H1 (cell line): ENCODE measurements at regions not wholly inside any gene's neighbourhood (a gene's known extent, or its start where the extent isn't known, plus 50 kb on each side); places are given as distances from the start of the nearest gene placed in this dataset.

Experiments used
- CTCF ChIP-seq, 3 experiments: IDR thresholded peaks; 1 replicate in 2 of 3; 2 replicates in 1 of 3; pipeline versions ENCODE4 v1.5.1 to v1.6.1; 2011; ENCODE audit warnings: low read length in 3 of 3, mild to moderate bottlenecking in 3 of 3, inconsistent platforms in 2 of 3, low read depth in 1 of 3, moderate library complexity in 1 of 3; ENCODE audit not compliant: insufficient read depth in 1 of 3; ENCODE audit errors: control extremely low read depth in 1 of 3
- EP300 ChIP-seq, 2 experiments: IDR thresholded peaks; 1 replicate in 1 of 2; 2 replicates in 1 of 2; pipeline ENCODE4 v1.6.1; 2011 to 2012; ENCODE audit warnings: low read depth in 2 of 2, low read length in 2 of 2, mild to moderate bottlenecking in 2 of 2, borderline replicate concordance in 1 of 2, inconsistent platforms in 1 of 2, moderate library complexity in 1 of 2
- EZH2 ChIP-seq: fragments of 200-600 bp; sonication (generic); IDR thresholded peaks from 2 replicates; pipeline ENCODE4 v1.7.1; 2012; ENCODE audit warnings: low read depth, mild to moderate bottlenecking, moderate library complexity, low read length, inconsistent platforms; ENCODE audit not compliant: severe bottlenecking
- POLR2A ChIP-seq, 2 experiments: IDR thresholded peaks; 1 replicate in 1 of 2; 2 replicates in 1 of 2; pipeline ENCODE4 v1.6.1; 2011; ENCODE audit warnings: low read depth in 2 of 2, low read length in 2 of 2, mild to moderate bottlenecking in 2 of 2; ENCODE audit errors: control extremely low read depth in 1 of 2
- TBP ChIP-seq: IDR thresholded peaks from 2 replicates; pipeline ENCODE4 v1.6.1; 2011; ENCODE audit warnings: low read depth, low read length, improper control_type of control experiment
- USF2 ChIP-seq: IDR thresholded peaks from 2 replicates; pipeline ENCODE4 v1.6.1; 2011; ENCODE audit warnings: low read length, improper control_type of control experiment
- YY1 ChIP-seq: IDR thresholded peaks from 2 replicates; pipeline ENCODE4 v1.6.1; 2011; ENCODE audit warnings: low read depth, mild to moderate bottlenecking, low read length

GRCh38 chr2:67752969-67753368 is 309.8 kb downstream of the C1D start:
- TF ChIP-seq EZH2 = no peak
- no peak for TF ChIP-seq CTCF (IDR thresholded peaks at IDR 0.05; ENCODE audit: control extremely low read depth in 1 of 3, insufficient read depth in 1 of 3, low read depth in 1 of 3, low read length in 3 of 3)
- TF ChIP-seq TBP = no peak
- no peak for TF ChIP-seq EP300 (IDR thresholded peaks at IDR 0.05; ENCODE audit: borderline replicate concordance in 1 of 2, low read depth in 2 of 2, low read length in 2 of 2)
- no peak for TF ChIP-seq POLR2A (IDR thresholded peaks at IDR 0.05; ENCODE audit: control extremely low read depth in 1 of 2, low read depth in 2 of 2, low read length in 2 of 2)
- TF ChIP-seq USF2 = no peak
- TF ChIP-seq YY1 = no peak
